ENCODE measurements at regions not wholly inside any gene's neighbourhood (a gene's known extent, or its start where the extent isn't known, plus 50 kb on each side); places are given as distances from the start of the nearest gene placed in this dataset.

DNA sequence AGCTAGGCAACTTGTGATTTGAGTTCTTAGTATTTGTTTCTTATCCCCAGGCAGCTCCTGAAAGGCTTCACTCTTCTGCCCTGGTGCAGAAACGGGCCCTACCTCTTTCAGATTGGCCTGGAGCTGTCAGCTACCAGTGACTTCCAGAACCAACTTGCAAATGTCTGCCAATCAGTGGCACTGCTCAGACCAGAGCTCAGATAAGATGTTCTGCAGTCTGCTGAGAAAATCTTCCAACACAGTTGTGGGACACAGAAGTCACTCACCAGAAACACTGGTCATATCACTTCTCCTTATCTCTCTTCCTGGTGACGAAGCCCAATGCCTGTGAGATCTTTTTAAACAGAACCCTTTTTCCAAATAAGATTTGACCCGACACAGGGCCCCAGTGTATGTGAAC, 81.9 kb upstream of the DUSP5 start:
- Histone ChIP-seq H3K4me1 (peaks cover 0 to 12% (median 7%) of the 10 kb centered on the region in 4 donors), H3K9me3 (no peaks in the 10 kb centered on the region), H3K27me3 (no peaks in the 10 kb centered on the region), H3K4me3 (no peak overlapping the region), H3K27ac (no peak overlapping the region), H3K36me3 (no peaks in the 10 kb centered on the region)
- no peak for DNase-seq
- intact Hi-C loops (cut with DNase I; ENCODE audit: low total_unique reads): no loop called here
- TF ChIP-seq, protein P1, sequence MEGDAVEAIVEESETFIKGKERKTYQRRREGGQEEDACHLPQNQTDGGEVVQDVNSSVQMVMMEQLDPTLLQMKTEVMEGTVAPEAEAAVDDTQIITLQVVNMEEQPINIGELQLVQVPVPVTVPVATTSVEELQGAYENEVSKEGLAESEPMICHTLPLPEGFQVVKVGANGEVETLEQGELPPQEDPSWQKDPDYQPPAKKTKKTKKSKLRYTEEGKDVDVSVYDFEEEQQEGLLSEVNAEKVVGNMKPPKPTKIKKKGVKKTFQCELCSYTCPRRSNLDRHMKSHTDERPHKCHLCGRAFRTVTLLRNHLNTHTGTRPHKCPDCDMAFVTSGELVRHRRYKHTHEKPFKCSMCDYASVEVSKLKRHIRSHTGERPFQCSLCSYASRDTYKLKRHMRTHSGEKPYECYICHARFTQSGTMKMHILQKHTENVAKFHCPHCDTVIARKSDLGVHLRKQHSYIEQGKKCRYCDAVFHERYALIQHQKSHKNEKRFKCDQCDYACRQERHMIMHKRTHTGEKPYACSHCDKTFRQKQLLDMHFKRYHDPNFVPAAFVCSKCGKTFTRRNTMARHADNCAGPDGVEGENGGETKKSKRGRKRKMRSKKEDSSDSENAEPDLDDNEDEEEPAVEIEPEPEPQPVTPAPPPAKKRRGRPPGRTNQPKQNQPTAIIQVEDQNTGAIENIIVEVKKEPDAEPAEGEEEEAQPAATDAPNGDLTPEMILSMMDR (IDR thresholded peaks at IDR 0.05): no peak

DNA sequence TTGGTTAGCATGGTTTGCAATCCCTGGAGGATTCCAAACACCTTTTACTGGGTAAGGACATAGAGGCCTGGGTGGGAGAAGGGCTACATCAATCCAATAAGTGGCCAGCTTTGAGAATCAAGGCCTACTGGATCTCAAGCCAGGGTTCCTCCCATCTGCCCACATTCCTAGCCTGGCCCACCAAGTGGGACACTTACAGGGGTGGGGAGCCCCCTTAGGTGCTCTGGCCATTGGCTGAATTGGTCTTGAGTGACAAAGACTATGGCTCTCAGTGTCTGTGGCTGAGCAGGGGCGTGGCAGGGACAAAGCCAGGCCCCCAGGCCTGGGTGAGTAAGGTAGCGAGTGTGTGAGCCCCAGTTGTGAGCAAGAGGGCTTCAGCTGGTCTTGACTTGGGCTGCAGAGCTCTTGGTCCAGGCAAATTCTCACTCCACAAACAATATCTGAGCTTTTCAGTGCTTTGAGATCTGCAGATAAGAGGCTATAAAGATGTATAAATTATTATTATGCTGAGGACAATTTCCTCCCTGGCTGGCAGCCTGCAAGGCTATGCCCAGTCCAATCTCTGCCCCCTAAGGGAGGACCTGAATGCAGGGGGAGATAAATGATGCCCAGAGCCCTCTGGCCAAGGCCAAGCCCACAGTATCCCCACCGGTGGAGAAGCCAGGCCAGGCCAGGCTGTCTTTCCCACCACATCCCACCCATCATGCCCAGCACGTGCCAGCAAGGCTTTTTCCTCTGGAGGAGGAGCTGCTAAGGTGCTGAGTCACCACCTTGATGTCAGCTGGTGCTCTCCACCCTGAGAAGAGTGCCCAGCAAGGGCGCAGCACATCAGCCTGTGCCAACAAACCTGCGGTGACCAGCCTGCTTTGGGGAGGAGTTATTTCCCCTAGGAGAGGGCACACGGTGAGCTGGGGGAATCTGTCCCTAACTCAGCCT, 80.7 kb upstream of the DUSP5 start:
- Histone ChIP-seq H3K9me3 (no peaks in the 10 kb centered on the region), H3K36me3 (no peaks in the 10 kb centered on the region), H3K27me3 (no peaks in the 10 kb centered on the region), H3K4me1 (peaks cover 0 to 8% (median 2%) of the 10 kb centered on the region in 4 donors), H3K4me3 (no peak overlapping the region), H3K27ac (no peak overlapping the region)
- DNase-seq: no peak
- intact Hi-C loops (cut with DNase I; ENCODE audit: low total_unique reads): no loop called here
- TF ChIP-seq, protein P1 (IDR thresholded peaks at IDR 0.05): no peak

DNA sequence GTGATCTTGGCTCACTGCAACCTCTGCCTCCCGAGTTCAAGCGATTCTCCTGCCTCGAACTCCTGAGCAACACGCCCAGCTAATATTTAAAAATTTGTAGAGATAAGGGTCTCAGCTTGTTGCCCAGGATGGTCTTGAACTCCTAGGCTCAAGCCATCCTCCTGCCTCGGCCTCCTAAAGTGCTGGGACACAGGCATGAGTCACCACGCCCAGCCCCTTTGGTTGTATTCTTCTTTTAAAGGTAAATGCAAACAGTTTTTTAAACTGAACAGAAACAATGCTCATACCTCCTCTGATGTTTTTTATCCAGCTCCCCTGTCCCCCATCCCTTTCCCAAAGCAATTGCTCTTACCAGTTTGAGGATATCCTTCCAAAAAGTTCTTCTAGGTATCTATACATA, 79.5 kb upstream of the DUSP5 start:
- Histone ChIP-seq H3K4me3 (no peak overlapping the region), H3K9me3 (no peaks in the 10 kb centered on the region), H3K27ac (no peak overlapping the region), H3K4me1 (peaks cover 0 to 8% (median 0%) of the 10 kb centered on the region in 4 donors), H3K36me3 (no peaks in the 10 kb centered on the region), H3K27me3 (no peaks in the 10 kb centered on the region)
- TF ChIP-seq, protein P1 (IDR thresholded peaks at IDR 0.05): no peak
- intact Hi-C loops (cut with DNase I; ENCODE audit: low total_unique reads): no loop called here
- DNase-seq: no peak

DNA sequence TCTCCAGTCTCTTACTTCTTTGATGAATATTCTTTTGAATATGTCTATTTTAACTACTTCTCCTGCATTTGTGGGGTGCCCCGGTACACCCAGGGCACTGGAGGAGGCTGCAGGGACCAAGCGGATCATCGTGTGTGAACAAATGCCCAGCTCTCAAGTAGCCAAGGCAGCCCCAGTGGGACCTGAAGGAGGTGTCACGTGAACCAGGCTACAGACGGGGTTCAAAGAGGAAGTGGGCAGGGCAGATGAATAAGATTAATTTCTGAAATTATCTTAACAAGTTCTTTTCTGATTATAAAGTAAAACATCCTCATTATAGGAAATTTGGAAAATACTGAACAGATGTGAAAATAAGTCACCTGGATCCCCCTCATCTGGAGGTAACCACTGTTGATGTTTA, 78.4 kb upstream of the DUSP5 start:
- H3K27me3 ChIP-seq: no peaks in the 10 kb centered on the region
- no peak for DNase-seq
- intact Hi-C loops (cut with DNase I; ENCODE audit: low total_unique reads): no loop called here
- H3K27ac ChIP-seq: no peak overlapping the region
- peaks cover 0 to 15% (median 0%) of the 10 kb centered on the region in 4 donors for H3K4me1 ChIP-seq
- H3K36me3 ChIP-seq: no peaks in the 10 kb centered on the region
- H3K9me3 ChIP-seq: no peaks in the 10 kb centered on the region
- TF ChIP-seq, protein P1 (IDR thresholded peaks at IDR 0.05): no peak
- H3K4me3 ChIP-seq: no peak overlapping the region

DNA sequence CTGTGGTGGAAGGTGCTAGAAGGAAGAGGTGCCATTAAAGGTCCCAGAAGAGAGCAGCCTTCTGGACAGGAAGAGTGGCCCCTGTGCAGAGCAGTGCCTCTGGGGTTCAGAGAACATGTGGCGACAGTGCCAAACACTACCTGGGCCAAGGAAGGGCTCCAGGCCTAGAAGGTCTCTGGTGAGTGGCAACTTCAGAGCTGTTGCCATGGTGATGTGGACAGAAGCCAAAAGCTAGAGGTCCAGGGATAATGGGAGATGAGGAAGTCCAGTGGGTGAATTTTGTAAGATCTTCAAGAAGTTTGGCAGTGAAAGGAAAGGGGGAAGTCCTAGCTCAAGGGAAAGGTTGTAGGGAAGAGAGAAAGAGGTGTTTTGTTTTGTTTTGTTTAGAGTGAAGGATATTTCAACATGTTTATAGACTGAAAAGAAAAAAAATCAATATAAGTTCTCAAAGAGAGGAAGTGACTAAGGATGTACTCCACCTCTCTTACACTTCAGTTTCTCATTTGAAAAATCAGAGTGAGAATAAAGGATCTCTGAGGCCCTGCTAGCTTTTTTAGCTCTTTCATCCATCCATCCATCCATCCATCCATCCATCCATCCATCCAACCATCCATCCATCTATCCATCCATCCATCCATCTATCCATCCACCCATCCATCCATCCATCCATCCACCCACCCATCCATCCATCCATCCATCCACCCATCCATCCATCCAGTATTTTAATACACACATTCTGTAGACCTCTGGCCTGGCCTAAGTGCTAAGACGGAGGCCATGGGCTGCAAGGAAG, 77.1 kb upstream of the DUSP5 start:
- intact Hi-C loops (cut with DNase I; ENCODE audit: low total_unique reads): no loop called here
- Histone ChIP-seq H3K4me1 (peaks cover 0 to 15% (median 0%) of the 10 kb centered on the region in 4 donors), H3K27me3 (no peaks in the 10 kb centered on the region), H3K9me3 (no peaks in the 10 kb centered on the region), H3K36me3 (no peaks in the 10 kb centered on the region), H3K27ac (no peak overlapping the region), H3K4me3 (no peak overlapping the region)
- TF ChIP-seq, protein P1 (IDR thresholded peaks at IDR 0.05): no peak
- DNase-seq: peak in 1 of 2 donors; percentile 68

Measured in tibial artery (tissue), 4 donors.